ENCODE measurements at regions not wholly inside any gene's neighbourhood (a gene's known extent, or its start where the extent isn't known, plus 50 kb on each side); places are given as distances from the start of the nearest gene placed in this dataset.

DNA sequence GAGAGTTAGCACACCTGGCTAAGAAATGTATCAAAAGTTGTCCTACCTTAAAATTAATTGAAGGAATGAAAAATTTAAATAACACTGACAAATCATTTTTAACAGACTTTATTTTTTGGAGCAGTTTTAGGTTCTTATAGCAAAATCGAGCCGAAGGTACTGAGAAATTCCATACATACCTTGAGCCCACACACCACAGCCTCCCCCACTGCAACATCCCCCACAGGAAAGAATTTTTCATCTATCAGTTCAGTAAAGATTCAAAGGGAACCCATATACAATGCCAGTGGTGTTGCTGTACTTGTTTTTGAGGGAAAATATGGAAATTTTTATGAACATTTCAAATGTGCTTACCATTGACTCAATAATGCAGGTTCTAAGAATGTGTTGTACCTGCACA, 169.8 kb upstream of the HS6ST1 start:
- no peak overlapping the region for H3K27ac ChIP-seq (ENCODE audit: insufficient read depth, low read depth, low read length, poor library complexity, severe bottlenecking)
- H3K36me3 ChIP-seq (ENCODE audit: control insufficient read depth, insufficient read depth, low read length), result no peaks in the 10 kb centered on the region

DNA sequence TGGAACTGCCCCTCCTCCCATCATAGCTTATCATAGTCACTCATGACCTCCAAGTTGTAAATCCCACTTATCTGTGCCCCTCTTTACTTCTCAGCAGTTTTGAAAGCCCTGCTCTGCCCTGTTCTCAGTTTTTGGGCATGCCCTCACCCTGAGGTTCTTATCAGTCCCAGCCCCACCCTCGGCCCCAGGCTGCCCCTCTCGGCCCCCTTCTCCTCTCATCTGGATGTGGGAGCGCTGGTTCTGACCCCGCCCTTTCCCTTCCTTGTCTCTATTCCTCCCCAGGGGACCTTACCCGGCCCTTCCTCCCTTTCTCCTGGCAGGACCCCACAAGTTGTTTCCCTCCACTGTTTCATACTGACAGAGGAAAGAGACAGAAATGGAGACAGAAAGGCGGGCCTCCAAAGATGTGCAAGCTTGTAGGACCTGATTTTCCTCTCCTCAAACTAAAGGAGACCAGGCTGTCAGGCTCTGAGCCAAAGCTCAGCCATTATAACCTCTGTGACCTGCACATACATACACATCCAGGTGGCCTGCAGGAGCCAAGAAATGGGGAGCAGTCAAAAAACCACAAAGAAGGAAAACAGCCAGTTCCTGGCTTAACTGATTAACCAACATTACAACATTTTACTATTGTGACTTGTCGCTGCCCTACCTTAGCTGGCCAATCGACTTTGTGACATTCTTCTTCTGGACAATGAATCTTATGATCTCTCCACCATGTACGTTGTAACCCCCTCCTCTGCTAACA, 171.0 kb upstream of the HS6ST1 start:
- no peak overlapping the region for H3K27ac ChIP-seq (ENCODE audit: insufficient read depth, low read depth, low read length, poor library complexity, severe bottlenecking)
- no peak overlapping the region for H3K4me3 ChIP-seq (ENCODE audit: insufficient read depth, low read depth, low read length)
- no peaks in the 10 kb centered on the region for H3K27me3 ChIP-seq (ENCODE audit: control insufficient read depth, insufficient read depth, low read length, poor library complexity, severe bottlenecking)
- WGBS, 2 experiments, result 61 to 62% methylated on average over 9 of the region's 9 CpGs
- H3K4me1 ChIP-seq (ENCODE audit: control insufficient read depth, insufficient read depth, low read length), result peaks cover 16% of the 10 kb centered on the region
- H3K9me3 ChIP-seq (ENCODE audit: control insufficient read depth, low read length), result no peaks in the 10 kb centered on the region
- H3K36me3 ChIP-seq (ENCODE audit: control insufficient read depth, insufficient read depth, low read length), result no peaks in the 10 kb centered on the region

More for the DNA sequence above, 169.8 kb upstream of the HS6ST1 start:
- H3K9me3 ChIP-seq (ENCODE audit: control insufficient read depth, low read length), result no peaks in the 10 kb centered on the region
- H3K4me1 ChIP-seq (ENCODE audit: control insufficient read depth, insufficient read depth, low read length), result peaks cover 16% of the 10 kb centered on the region
- WGBS, 2 experiments, result 65 to 83% methylated on average over 2 of the region's 2 CpGs
- H3K27me3 ChIP-seq (ENCODE audit: control insufficient read depth, insufficient read depth, low read length, poor library complexity, severe bottlenecking), result no peaks in the 10 kb centered on the region
- H3K4me3 ChIP-seq (ENCODE audit: insufficient read depth, low read depth, low read length), result no peak overlapping the region

DNA sequence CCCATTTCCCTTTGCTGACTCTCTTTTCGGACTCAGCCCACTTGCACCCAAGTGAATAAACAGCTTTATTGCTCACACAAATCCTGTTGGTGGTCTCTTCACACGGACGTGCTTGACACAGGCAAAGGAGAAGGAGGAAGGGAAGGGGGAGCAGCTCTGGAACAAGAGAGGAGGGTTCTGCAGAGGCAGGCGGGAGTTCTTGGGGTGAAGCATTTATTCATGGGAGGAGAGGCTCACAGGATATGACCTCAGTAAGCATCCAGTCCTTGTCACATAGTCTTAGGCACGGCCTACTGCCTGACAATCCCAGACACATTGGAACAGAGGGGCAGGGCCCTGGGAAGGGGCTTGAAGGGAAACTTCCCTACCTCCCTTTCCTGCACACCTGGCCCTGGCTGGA, 171.7 kb upstream of the HS6ST1 start:
- WGBS, 2 experiments, result 86% methylated on average over 5 of the region's 5 CpGs
- Histone ChIP-seq H3K27ac (ENCODE audit: insufficient read depth, low read depth, low read length, poor library complexity, severe bottlenecking) (no peak overlapping the region), H3K4me3 (ENCODE audit: insufficient read depth, low read depth, low read length) (no peak overlapping the region), H3K9me3 (ENCODE audit: control insufficient read depth, low read length) (no peaks in the 10 kb centered on the region), H3K4me1 (ENCODE audit: control insufficient read depth, insufficient read depth, low read length) (peaks cover 16% of the 10 kb centered on the region), H3K27me3 (ENCODE audit: control insufficient read depth, insufficient read depth, low read length, poor library complexity, severe bottlenecking) (no peaks in the 10 kb centered on the region), H3K36me3 (ENCODE audit: control insufficient read depth, insufficient read depth, low read length) (no peaks in the 10 kb centered on the region)

GRCh38 chr2:128490881-128491691, 172.4 kb upstream of the HS6ST1 start:
- Histone ChIP-seq H3K27ac (ENCODE audit: insufficient read depth, low read depth, low read length, poor library complexity, severe bottlenecking) (no peak overlapping the region), H3K4me1 (ENCODE audit: control insufficient read depth, insufficient read depth, low read length) (peaks cover 16% of the 10 kb centered on the region), H3K4me3 (ENCODE audit: insufficient read depth, low read depth, low read length) (no peak overlapping the region), H3K27me3 (ENCODE audit: control insufficient read depth, insufficient read depth, low read length, poor library complexity, severe bottlenecking) (no peaks in the 10 kb centered on the region), H3K36me3 (ENCODE audit: control insufficient read depth, insufficient read depth, low read length) (no peaks in the 10 kb centered on the region), H3K9me3 (ENCODE audit: control insufficient read depth, low read length) (no peaks in the 10 kb centered on the region)
- WGBS, 2 experiments, result 80 to 83% methylated on average over 12 of the region's 12 CpGs

DNA sequence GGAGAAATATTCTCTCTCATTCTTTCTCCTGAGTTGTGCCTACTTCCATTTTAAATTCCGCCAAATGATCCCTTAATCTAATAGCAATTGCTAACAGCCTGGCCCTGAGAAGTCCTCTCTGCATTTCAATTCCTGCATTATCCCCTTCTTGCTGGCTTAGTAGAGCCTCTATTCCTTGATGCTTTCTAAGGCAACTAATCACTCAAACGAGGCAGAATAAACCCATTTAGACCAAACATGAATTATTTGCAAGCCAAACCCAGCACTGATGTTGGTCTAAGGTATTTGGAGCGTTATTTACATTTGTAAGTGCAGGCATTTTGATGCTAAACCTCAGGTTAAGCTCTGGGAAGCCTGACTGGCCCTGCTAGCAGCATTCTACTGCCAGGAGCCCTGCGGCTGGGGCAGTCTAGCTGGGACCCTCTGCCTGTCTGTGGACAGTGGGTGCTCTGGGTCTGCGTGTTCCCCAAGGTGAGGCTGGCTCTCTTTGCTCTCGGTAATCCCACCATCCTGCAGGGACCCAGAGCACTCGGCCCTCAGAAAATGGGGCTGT, 173.1 kb upstream of the HS6ST1 start:
- no peak overlapping the region for H3K27ac ChIP-seq (ENCODE audit: insufficient read depth, low read depth, low read length, poor library complexity, severe bottlenecking)
- no peaks in the 10 kb centered on the region for H3K36me3 ChIP-seq (ENCODE audit: control insufficient read depth, insufficient read depth, low read length)
- 45 to 46% methylated on average over 7 of the region's 7 CpGs for WGBS, 2 experiments
- no peaks in the 10 kb centered on the region for H3K9me3 ChIP-seq (ENCODE audit: control insufficient read depth, low read length)
- peaks cover 16% of the 10 kb centered on the region for H3K4me1 ChIP-seq (ENCODE audit: control insufficient read depth, insufficient read depth, low read length)
- H3K4me3 ChIP-seq (ENCODE audit: insufficient read depth, low read depth, low read length), result no peak overlapping the region
- no peaks in the 10 kb centered on the region for H3K27me3 ChIP-seq (ENCODE audit: control insufficient read depth, insufficient read depth, low read length, poor library complexity, severe bottlenecking)

DNA sequence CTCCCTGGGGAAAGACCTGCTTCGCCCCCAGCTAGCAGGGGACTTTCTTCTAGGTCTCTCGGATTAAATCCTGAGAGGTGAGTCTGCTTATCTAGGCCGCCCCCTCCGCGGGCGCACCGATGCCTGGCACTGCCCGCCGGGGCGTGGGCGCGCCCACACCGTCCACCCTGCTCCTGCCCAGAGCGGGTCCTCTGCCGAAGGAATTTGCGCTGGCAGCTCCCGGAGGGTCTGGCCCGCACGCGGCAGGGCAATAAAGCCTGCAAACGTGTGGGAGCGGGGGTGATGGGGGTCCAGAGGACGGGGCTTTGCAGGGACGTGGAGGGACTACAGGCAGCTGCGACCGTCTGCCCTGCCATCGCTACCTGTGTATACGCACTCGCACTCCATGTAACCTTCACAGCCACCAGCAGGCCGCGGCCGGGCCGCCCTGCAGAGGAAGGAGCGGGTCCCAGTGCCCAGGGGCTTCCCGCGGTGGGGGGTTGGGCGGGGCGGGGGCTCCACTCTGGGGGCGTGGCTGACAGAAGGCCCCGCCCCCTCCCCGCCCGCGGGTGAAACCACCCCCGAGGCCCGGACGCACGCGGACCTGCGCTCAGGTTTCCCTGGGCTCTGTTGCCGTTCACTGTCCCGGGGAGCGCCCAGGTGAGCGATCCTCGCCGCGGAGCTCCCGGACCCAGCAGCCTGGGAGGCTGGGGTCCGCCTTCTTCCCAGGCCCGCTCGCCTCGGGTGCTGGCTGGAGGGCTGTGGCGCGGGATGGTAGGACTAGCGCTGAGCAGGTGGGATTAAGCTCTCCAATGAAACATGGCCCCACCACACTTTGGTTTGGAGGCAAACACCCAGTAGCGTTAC, 174.5 kb upstream of the HS6ST1 start:
- Histone ChIP-seq H3K27me3 (ENCODE audit: control insufficient read depth, insufficient read depth, low read length, poor library complexity, severe bottlenecking) (no peaks in the 10 kb centered on the region), H3K27ac (ENCODE audit: insufficient read depth, low read depth, low read length, poor library complexity, severe bottlenecking) (no peak overlapping the region), H3K9me3 (ENCODE audit: control insufficient read depth, low read length) (no peaks in the 10 kb centered on the region), H3K36me3 (ENCODE audit: control insufficient read depth, insufficient read depth, low read length) (no peaks in the 10 kb centered on the region), H3K4me3 (ENCODE audit: insufficient read depth, low read depth, low read length) (no peak overlapping the region), H3K4me1 (ENCODE audit: control insufficient read depth, insufficient read depth, low read length) (peaks cover 16% of the 10 kb centered on the region)
- 91 to 92% methylated on average over 65 of the region's 65 CpGs for WGBS, 2 experiments

GRCh38 chr2:128493880-128494279, 175.2 kb upstream of the HS6ST1 start:
- H3K4me1 ChIP-seq (ENCODE audit: control insufficient read depth, insufficient read depth, low read length), result peaks cover 16% of the 10 kb centered on the region
- no peak overlapping the region for H3K27ac ChIP-seq (ENCODE audit: insufficient read depth, low read depth, low read length, poor library complexity, severe bottlenecking)
- 94% methylated on average over 15 of the region's 15 CpGs for WGBS, 2 experiments
- no peaks in the 10 kb centered on the region for H3K9me3 ChIP-seq (ENCODE audit: control insufficient read depth, low read length)
- no peaks in the 10 kb centered on the region for H3K27me3 ChIP-seq (ENCODE audit: control insufficient read depth, insufficient read depth, low read length, poor library complexity, severe bottlenecking)
- no peaks in the 10 kb centered on the region for H3K36me3 ChIP-seq (ENCODE audit: control insufficient read depth, insufficient read depth, low read length)
- no peak overlapping the region for H3K4me3 ChIP-seq (ENCODE audit: insufficient read depth, low read depth, low read length)

GRCh38 chr2:128494307-128494639, 175.6 kb upstream of the HS6ST1 start:
- Histone ChIP-seq H3K36me3 (ENCODE audit: control insufficient read depth, insufficient read depth, low read length) (no peaks in the 10 kb centered on the region), H3K9me3 (ENCODE audit: control insufficient read depth, low read length) (no peaks in the 10 kb centered on the region), H3K4me3 (ENCODE audit: insufficient read depth, low read depth, low read length) (no peak overlapping the region), H3K27me3 (ENCODE audit: control insufficient read depth, insufficient read depth, low read length, poor library complexity, severe bottlenecking) (no peaks in the 10 kb centered on the region), H3K27ac (ENCODE audit: insufficient read depth, low read depth, low read length, poor library complexity, severe bottlenecking) (no peak overlapping the region), H3K4me1 (ENCODE audit: control insufficient read depth, insufficient read depth, low read length) (peaks cover 13% of the 10 kb centered on the region)
- 95 to 96% methylated on average over 8 of the region's 8 CpGs for WGBS, 2 experiments

GRCh38 chr2:128494640-128495321, 176.1 kb upstream of the HS6ST1 start:
- Histone ChIP-seq H3K9me3 (ENCODE audit: control insufficient read depth, low read length) (no peaks in the 10 kb centered on the region), H3K36me3 (ENCODE audit: control insufficient read depth, insufficient read depth, low read length) (no peaks in the 10 kb centered on the region), H3K4me1 (ENCODE audit: control insufficient read depth, insufficient read depth, low read length) (peaks cover 8% of the 10 kb centered on the region), H3K27me3 (ENCODE audit: control insufficient read depth, insufficient read depth, low read length, poor library complexity, severe bottlenecking) (no peaks in the 10 kb centered on the region), H3K27ac (ENCODE audit: insufficient read depth, low read depth, low read length, poor library complexity, severe bottlenecking) (no peak overlapping the region), H3K4me3 (ENCODE audit: insufficient read depth, low read depth, low read length) (no peak overlapping the region)
- 93 to 95% methylated on average over 13 of the region's 13 CpGs for WGBS, 2 experiments
